ENCODE measurements at regions not wholly inside any gene's neighbourhood (a gene's known extent, or its start where the extent isn't known, plus 50 kb on each side); places are given as distances from the start of the nearest gene placed in this dataset.

DNA sequence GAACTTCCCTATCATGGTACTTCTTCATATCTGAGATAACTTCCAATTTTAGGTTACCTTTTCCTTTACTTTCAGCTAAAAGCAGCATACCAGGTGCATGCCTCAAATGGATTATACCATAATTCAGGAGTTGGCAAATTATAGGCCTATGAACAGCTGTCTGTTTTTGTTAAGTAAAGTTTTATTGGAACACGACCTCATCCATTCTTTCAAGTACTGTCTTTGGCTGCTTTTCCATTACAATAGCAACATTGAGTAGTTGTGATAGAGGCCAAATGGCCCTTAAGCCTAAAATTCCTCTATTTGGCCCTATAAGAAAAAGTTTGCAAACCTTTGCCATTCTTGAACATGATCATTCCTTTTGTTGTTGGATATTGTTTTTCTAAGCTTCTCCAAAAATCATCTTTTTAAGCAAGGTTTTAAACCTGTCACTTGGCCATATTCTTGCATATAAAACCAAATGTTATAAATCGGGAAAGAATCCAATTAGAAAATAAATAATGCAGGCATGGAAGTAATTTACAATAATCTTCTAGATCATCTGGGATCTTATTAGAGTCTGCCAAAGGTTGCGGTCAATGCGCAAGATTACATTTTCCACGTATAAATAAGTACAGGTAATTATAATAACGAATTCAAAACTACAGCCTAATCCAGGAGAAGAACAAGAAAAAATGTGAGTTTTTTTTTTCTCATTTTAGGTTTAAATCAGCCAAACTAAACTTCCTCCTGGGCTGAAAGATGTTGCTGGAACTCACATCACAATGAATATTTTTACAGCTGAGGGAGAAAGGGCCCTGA, 226.5 kb upstream of the ANKRD55 start:
- H3K9me3 ChIP-seq: no peaks in the 10 kb centered on the region
- no peaks in the 10 kb centered on the region for H3K27me3 ChIP-seq
- 90 to 91% methylated on average over 6 of the region's 6 CpGs for WGBS, 2 donors
- TF ChIP-seq POLR2A (IDR thresholded peaks at IDR 0.05) (no peak), EP300 (IDR thresholded peaks at IDR 0.05) (no peak)
- TF ChIP-seq, protein P1, sequence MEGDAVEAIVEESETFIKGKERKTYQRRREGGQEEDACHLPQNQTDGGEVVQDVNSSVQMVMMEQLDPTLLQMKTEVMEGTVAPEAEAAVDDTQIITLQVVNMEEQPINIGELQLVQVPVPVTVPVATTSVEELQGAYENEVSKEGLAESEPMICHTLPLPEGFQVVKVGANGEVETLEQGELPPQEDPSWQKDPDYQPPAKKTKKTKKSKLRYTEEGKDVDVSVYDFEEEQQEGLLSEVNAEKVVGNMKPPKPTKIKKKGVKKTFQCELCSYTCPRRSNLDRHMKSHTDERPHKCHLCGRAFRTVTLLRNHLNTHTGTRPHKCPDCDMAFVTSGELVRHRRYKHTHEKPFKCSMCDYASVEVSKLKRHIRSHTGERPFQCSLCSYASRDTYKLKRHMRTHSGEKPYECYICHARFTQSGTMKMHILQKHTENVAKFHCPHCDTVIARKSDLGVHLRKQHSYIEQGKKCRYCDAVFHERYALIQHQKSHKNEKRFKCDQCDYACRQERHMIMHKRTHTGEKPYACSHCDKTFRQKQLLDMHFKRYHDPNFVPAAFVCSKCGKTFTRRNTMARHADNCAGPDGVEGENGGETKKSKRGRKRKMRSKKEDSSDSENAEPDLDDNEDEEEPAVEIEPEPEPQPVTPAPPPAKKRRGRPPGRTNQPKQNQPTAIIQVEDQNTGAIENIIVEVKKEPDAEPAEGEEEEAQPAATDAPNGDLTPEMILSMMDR (IDR thresholded peaks at IDR 0.05): no peak
- H3K27ac ChIP-seq: no peak overlapping the region
- H3K4me3 ChIP-seq: no peak overlapping the region
- ATAC-seq (ENCODE audit: low FRiP score in 2 of 2) (no peak), DNase-seq (no peak)
- peaks cover 0 to 2% (median 0%) of the 10 kb centered on the region in 4 donors for H3K4me1 ChIP-seq
- H3K36me3 ChIP-seq: no peaks in the 10 kb centered on the region

DNA sequence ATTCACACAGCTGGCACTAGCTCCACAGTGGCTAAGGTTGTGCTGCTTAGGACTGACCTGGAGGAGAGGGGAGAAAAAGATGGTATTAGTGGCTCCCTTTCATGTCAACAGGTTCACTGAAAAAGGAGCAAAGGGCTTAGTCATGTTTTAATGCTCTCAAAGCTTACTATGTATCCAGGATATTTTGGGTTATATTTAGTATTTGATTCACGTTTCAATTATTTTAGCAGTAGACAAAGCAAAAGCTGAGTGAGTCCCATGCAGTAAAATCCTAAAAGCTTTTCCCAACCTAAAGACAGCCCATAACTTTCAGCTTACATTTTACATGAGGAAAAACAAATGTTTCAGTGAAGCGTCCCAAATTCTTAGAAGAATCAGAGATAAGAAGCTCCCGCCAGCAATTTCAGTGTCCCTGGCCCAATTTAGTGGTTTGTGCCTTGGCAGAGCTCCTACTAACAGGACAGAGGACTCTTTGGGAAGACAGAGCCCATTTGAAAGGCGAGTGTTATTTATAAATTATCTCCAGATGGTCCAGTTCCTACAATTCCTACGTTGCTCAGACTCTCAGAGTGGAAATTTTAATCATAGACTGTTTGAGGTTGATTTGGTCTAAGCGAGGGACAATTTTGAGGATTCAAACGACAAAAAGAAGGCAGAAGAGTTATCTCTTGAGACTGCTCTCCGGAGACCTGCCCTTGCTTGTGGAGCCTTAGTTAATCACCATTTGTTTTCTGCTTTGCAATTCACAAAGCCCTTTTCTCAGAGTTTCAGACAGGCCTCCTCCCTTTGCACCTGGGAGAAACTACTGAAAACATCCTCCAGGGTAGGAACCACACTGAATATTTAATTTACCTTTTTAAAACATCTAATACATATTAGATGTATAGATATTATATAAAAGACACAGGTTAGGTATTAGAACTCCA, 225.0 kb upstream of the ANKRD55 start:
- H3K4me3 ChIP-seq: no peak overlapping the region
- WGBS, 2 donors: 78 to 83% methylated on average over 8 of the region's 8 CpGs
- H3K9me3 ChIP-seq: no peaks in the 10 kb centered on the region
- no peak overlapping the region for H3K27ac ChIP-seq
- H3K27me3 ChIP-seq: no peaks in the 10 kb centered on the region
- peak in 1 of 2 donors; percentile 72 for ATAC-seq (ENCODE audit: low FRiP score in 2 of 2)
- DNase-seq: no peak
- H3K4me1 ChIP-seq: no peaks in the 10 kb centered on the region
- TF ChIP-seq, protein P1 (IDR thresholded peaks at IDR 0.05): no peak
- TF ChIP-seq POLR2A (IDR thresholded peaks at IDR 0.05): no peak
- no peak for TF ChIP-seq POLR2AphosphoS5 (IDR thresholded peaks at IDR 0.05)
- TF ChIP-seq EP300 (IDR thresholded peaks at IDR 0.05): no peak
- no peaks in the 10 kb centered on the region for H3K36me3 ChIP-seq

DNA sequence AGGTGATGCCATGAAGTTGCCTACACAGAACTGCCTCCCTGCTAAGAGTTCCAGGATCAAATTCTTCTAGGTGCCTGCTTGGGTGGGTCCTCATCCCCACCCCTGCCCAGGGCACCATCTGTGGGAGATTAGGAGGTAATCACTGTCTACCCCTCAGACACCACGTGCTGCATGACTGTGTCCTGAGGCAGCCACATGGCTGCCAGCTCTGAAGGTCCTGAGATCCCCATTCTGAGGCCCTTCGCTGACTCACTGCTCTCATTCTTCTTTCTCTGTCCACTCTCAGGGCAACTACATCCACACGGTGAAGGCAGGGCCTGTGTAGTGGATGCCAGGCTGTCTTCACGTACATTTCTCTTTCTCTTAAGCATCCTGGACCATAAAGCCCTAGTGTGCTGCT, 222.9 kb upstream of the ANKRD55 start:
- Histone ChIP-seq H3K9me3 (no peaks in the 10 kb centered on the region), H3K4me3 (no peak overlapping the region), H3K36me3 (no peaks in the 10 kb centered on the region), H3K27me3 (no peaks in the 10 kb centered on the region), H3K27ac (no peak overlapping the region), H3K4me1 (no peaks in the 10 kb centered on the region)
- 87 to 89% methylated on average over 4 of the region's 4 CpGs for WGBS, 2 donors
- DNase-seq (no peak), ATAC-seq (ENCODE audit: low FRiP score in 2 of 2) (no peak)
- TF ChIP-seq EP300 (IDR thresholded peaks at IDR 0.05) (no peak), POLR2A (IDR thresholded peaks at IDR 0.05) (no peak)
- TF ChIP-seq, protein P1 (IDR thresholded peaks at IDR 0.05): no peak

DNA sequence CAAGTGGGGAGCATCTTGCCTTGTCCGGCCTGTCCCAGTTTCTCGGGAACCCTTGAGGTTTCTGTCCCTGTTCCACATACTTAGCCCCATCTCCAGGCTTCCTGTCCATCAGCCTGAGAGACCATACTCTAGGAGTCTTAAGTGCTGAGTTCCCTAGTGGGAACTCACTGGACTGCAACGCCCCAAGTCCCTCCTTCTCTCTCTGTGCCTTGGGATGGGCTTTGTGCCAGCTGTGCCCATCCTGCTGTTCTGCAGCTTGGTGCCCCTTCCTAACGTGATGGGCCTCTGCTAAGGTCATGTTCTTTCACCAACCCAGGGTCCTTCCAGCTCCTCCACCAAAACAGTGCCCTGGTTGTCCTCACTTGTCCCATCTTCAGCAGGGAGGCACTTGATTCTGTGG, 222.3 kb upstream of the ANKRD55 start:
- 92 to 93% methylated on average over 4 of the region's 4 CpGs for WGBS, 2 donors
- TF ChIP-seq, protein P1 (IDR thresholded peaks at IDR 0.05): no peak
- TF ChIP-seq POLR2AphosphoS5 (IDR thresholded peaks at IDR 0.05): no peak
- TF ChIP-seq EP300 (IDR thresholded peaks at IDR 0.05): no peak
- TF ChIP-seq POLR2A (IDR thresholded peaks at IDR 0.05): no peak
- DNase-seq (no peak), ATAC-seq (ENCODE audit: low FRiP score in 2 of 2) (no peak)
- no peaks in the 10 kb centered on the region for H3K36me3 ChIP-seq
- H3K4me1 ChIP-seq: no peaks in the 10 kb centered on the region
- H3K4me3 ChIP-seq: no peak overlapping the region
- H3K27ac ChIP-seq: no peak overlapping the region
- H3K27me3 ChIP-seq: no peaks in the 10 kb centered on the region
- H3K9me3 ChIP-seq: no peaks in the 10 kb centered on the region

Measured in upper lobe of left lung (tissue), 6 donors.